Neural progenitor cell (in vitro differentiated cells): ENCODE measurements at regions not wholly inside any gene's neighbourhood (a gene's known extent, or its start where the extent isn't known, plus 50 kb on each side); places are given as distances from the start of the nearest gene placed in this dataset.

Experiments
- CTCF ChIP-seq: fragments of 200-600 bp; sonication (generic); IDR thresholded peaks from 2 replicates; pipeline ENCODE4 v1.5.1; 2017; ENCODE audit warnings: antibody characterized with exemption, mild to moderate bottlenecking
- EZH2 ChIP-seq: fragments of 200-600 bp; sonication (generic); IDR thresholded peaks from 2 replicates; pipeline ENCODE4 v1.6.1; 2017; ENCODE audit warnings: antibody characterized with exemption, mild to moderate bottlenecking, moderate library complexity

GRCh38 chrX:39220952-39221351 lies 419.7 kb downstream of the MID1IP1 start:
- no peak for TF ChIP-seq CTCF
- TF ChIP-seq EZH2 = no peak
